Keratinocyte (primary cell): ENCODE measurements at regions not wholly inside any gene's neighbourhood (a gene's known extent, or its start where the extent isn't known, plus 50 kb on each side); places are given as distances from the start of the nearest gene placed in this dataset.

Experiments used
- EZH2 ChIP-seq: IDR thresholded peaks from one replicate; pipeline ENCODE4 v1.6.1; 2012; ENCODE audit warnings: inconsistent platforms, mild to moderate bottlenecking, low read length, moderate library complexity
- TF ChIP-seq, protein P1 (sequence below), 3 experiments: IDR thresholded peaks in 1 of 3; conservative IDR thresholded peaks in 1 of 3; optimal IDR thresholded peaks in 1 of 3; 2 replicates in 2 of 3; 3 replicates in 1 of 3; pipeline versions ENCODE3 to v1.5.1; 2011; ENCODE audit warnings: low read length in 3 of 3, mild to moderate bottlenecking in 3 of 3, moderate library complexity in 2 of 3, control low read depth in 1 of 3, inconsistent platforms in 1 of 3; ENCODE audit not compliant: insufficient read depth in 2 of 3; ENCODE audit errors: extremely low read depth in 1 of 3

DNA sequence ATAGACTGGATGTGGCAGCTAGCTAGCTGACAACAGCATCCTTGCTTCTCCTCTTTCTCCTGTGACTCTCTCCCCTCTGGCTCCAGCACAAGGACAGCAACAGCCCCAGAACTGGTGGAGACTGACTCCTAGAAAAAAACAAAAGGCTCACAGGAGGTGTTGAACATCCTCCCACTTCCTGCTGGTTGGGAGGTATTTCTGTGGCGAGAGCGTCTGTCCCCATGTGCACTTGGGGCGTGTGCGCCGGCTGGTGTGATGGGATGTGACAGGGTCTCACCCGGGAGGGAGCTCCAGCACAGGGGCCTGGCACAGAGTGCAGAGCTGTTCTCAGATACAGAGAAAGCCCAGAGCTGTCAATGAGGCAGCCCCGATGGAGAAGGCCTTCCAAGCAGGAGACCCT, 107.2 kb upstream of the E2F8 start:
- TF ChIP-seq, protein P1, sequence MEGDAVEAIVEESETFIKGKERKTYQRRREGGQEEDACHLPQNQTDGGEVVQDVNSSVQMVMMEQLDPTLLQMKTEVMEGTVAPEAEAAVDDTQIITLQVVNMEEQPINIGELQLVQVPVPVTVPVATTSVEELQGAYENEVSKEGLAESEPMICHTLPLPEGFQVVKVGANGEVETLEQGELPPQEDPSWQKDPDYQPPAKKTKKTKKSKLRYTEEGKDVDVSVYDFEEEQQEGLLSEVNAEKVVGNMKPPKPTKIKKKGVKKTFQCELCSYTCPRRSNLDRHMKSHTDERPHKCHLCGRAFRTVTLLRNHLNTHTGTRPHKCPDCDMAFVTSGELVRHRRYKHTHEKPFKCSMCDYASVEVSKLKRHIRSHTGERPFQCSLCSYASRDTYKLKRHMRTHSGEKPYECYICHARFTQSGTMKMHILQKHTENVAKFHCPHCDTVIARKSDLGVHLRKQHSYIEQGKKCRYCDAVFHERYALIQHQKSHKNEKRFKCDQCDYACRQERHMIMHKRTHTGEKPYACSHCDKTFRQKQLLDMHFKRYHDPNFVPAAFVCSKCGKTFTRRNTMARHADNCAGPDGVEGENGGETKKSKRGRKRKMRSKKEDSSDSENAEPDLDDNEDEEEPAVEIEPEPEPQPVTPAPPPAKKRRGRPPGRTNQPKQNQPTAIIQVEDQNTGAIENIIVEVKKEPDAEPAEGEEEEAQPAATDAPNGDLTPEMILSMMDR (optimal IDR thresholded peaks at IDR 0.05 in 1 of 3, IDR thresholded peaks at IDR 0.05 in 1 of 3, conservative IDR thresholded peaks at IDR 0.05 in 1 of 3; ENCODE audit: extremely low read depth in 1 of 3, insufficient read depth in 2 of 3, low read length in 3 of 3): no peak
- no peak for TF ChIP-seq EZH2
